ACHN (cell line): ENCODE measurements at regions not wholly inside any gene's neighbourhood (a gene's known extent, or its start where the extent isn't known, plus 50 kb on each side); places are given as distances from the start of the nearest gene placed in this dataset.
A peak's percentile ranks its signal among the peaks of the same experiment; 100 is the strongest.
"Not testable (repeated sequence)": the region's sequence is repeated elsewhere in the genome, so short reads cannot be mapped to it uniquely, and the experiment has no call there.

Experiments
- DNase-seq: peaks from one replicate; pipeline ENCODE4 v3.0.0-alpha.2; 2015
- in situ Hi-C: cut with HindIII; loops from 2 replicates; pipeline ENCODE4 v1.10.0; 2017; ENCODE audit warnings: low sequenced_read_pairs, low pct_ligation_motif_present, low pct_unique_long_range_greater_than_20kb

DNA sequence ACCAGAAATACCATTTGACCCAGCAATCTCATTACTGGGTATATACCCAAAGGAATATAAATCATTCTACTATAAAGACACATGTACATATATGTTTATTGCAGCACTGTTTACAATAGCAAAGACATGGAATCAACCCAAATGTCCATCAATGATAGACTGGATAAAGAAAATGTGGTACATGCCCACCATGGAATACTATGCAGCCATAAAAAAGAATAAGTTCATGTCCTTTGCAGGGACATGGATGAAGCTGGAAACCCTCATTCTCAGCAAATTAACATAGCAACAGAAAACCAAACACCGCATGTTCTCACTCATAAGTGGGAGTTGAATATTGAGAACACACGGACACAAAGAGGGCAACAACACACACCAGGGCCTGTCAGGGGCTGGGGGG is 193.6 kb upstream of the SLC7A11 start:
- in situ Hi-C loops, DNase-seq: not testable (repeated sequence)

DNA sequence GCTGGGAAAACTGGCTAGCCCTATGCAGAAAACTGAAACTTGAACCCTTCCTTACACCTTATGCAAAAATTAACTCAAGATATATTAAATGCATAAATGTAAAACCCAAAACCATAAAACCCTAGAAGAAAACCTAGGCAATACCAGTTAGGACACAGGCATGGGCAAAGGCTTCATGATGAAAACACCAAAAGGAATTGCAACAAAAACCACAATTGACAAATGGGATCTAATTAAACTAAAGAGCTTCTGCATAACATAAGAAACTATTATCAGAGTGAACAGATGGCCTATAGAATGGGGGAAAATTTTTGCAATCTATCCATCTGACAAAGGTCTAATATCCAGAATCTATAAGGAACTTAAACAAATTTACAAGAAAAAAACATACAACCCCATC is 192.9 kb upstream of the SLC7A11 start:
- DNase-seq, in situ Hi-C loops: not testable (repeated sequence)

DNA sequence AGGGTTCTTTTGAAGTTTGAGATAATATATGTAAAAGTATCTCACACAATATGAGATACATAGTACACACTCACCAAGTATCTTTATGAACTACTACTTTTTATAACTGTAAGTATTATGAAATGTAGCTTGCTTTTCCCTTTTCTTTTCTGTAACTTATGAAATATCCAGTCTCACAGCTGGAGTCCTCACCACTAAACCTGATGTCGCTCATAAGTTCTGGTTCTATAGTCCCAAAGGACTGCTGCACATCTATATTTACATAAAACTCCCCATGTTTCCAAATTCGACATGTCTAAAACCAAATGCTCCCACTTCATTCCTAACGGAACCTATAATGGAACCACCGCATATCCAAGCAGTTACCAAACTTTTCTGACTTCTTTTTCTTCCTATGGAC is 186.5 kb upstream of the SLC7A11 start:
- DNase-seq = no peak
- in situ Hi-C loops = no loop called here

DNA sequence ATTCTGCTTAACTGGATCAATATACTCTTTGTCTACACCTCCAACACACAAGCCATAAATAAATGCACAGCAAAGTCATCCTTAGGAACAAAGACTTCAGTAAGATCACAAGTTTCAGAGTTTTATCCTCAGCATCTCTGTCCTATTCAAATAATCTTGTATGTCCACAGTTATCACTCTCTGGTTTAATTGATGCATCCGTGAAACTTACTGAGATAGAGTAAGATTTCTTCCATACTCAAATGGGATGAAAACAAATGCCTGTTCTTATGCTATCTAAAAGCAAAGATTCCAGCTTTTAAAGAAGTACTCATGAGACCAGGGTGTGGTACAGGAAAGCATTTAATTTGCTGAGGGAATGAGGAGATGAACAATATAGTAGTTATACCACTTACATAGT is 184.6 kb upstream of the SLC7A11 start:
- DNase-seq = no peak
- in situ Hi-C loops = no loop called here

DNA sequence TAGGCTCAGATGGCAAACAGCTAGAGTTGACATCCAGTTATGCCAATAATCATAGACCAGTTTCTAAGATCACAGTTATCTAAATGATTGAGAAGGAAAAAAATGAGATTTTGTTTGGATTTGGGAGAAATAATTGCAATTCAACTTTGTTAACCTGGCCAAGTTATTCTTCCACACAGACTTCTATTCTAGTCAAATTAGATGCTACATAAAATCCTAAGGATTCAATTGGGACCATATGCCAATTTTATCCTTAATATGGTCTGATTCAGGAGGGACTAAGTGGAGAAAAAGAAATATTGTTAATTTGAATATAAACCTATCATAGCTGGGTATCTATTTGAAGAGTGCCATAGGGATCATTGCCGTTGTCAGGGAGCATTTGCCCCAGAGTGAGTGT is 178.3 kb upstream of the SLC7A11 start:
- no peak for DNase-seq
- in situ Hi-C loops = no loop called here

DNA sequence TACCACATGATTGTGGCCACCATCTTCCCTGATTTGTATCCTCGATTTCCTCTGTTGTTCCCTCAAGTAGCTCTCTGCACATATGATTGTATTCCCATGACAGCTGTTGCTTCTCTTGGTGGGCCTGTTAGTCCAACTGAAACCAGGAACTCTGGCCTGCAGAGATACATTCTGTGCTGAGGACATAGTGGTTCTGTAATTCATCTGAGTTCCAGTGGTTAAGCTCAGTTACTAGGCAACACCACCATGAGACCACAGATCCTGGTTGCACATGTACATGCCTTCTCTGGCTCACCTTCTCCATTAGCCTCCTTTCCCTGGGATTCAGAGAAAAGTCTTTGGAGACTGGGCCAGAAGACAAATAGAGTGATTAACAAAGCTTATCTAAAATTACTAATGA is 172.1 kb upstream of the SLC7A11 start:
- in situ Hi-C loops = no loop called here
- no peak for DNase-seq

DNA sequence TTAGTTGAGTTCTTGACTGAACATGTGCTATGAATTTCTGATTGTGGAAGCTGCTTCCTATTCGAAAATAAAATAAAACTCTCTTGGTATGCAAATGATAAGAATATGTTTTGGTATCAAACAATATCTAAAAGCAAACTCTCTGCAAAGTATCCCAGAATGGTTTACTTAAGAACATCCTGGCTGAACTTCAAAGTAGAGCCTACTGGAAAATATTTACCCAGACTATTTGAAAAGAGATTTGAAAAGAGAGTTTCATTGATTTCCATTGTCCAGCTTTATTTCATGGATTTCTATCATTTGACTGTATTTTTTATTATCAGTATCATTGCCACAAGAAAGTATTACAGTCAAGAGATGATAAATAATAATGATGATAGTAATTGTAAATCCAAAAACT is 171.1 kb upstream of the SLC7A11 start:
- in situ Hi-C loops = no loop called here
- no peak for DNase-seq

DNA sequence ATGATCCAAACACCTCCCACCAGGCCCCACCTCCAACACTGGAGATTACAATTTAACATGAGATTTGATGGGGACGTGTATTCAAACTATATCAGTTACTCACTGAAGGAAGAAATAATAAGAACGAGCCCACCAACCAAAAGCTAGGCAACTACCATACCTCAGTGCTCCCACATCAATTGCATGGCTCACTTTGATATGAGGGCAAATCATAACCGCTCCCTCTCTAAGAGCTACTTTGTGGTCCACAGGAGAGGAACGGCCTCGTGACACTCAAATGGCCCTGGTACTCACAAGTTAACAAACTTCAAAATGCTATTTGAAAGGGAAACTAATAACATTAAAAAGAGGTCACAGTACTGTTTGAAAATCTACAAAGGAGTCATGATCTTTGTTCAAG is 170.7 kb upstream of the SLC7A11 start:
- in situ Hi-C loops = no loop called here
- no peak for DNase-seq

DNA sequence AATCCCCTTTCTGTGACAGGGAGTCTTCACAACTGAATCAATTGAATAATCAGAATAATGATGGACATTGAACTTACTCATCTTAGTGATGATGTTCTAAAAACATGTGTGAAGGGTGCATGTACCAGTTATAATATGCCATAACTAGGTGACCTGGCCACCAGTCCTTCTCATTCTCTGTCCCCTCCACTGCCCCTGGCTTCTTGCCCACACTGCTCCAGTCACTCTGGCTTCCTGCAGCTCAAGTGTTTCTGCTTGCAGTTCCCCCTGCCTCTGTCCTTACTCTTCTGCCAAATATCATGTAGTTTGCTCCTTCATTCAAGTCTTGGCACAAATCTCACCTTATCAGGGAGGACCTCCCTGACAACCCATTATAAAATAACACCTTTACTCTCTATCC is 168.1 kb upstream of the SLC7A11 start:
- in situ Hi-C loops = no loop called here
- no peak for DNase-seq

DNA sequence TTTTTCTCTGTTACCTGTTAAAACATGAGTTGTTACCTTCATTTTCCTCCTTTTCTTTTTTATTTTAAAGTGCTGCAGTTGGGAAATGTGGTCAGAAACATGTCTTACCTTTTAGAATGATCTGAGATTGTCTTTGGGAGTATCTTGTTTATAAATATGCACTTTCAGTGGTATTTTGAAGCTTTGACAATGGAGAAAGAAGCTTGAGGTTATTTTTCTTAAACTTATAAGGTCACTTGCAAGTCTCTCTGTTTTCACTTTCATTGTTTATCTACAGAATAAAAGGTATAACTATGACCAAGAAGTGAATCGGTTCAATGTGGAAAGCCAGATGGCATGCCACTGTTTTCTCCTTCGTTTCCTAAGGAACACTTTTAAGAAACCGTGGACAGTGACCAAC is 167.5 kb upstream of the SLC7A11 start:
- DNase-seq = no peak
- in situ Hi-C loops = no loop called here

DNA sequence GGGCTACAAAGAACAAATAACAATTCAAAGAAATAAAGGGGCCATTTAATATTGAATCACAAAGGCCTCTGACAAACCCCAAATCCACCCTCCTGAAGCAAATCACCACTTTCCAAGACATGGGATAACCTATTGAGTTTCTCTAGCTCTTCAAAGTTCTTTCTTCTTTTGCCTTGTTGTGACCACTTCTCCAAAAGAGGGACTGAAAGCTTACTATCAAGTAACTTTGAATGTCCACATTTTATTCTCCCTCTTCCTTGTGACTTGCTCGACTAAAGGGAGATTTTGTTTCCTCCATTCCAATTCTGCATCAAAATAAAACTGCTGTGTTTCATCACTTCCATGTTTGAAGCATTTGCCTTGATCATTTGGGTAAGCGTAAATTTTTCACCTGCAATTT is 166.6 kb upstream of the SLC7A11 start:
- in situ Hi-C loops = no loop called here
- DNase-seq = no peak

DNA sequence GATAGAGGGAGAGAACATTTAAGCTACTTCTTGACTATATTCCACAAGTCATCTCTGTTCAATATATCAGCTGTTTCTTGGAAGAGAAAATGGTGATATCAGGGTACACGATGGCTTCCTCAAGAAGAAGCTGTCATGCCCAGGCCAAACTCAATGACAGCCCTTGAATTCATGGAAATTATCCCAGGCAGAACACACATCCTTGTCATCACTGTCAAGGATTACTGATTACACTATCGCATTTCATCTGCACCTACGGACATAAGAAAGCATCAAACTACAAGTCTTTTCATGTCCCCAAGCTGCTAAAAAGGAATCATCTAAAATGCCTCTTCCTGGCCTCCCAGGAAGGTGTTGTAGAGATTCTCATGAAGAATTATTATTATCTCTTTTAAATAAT is 165.2 kb upstream of the SLC7A11 start:
- DNase-seq = no peak
- in situ Hi-C loops = no loop called here

DNA sequence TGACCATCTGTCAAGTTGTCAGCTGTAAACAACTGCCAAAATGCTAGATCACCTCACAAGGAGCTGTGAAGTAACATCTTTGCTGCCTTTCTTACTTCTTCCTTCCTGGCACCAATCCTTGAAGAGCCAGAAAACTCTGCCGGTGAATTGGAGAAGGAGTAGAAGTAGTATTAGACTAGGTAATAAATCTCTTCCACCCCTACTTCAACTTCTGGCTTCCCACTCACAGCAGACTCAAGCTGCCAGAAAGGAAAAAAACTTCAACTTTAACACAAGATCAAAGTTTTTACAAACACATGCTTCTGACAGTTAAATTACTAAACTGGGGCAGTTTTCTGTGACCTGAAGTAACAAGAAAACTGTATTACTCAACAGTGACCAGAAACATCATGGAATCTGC is 164.7 kb upstream of the SLC7A11 start:
- DNase-seq = no peak
- in situ Hi-C loops = no loop called here

DNA sequence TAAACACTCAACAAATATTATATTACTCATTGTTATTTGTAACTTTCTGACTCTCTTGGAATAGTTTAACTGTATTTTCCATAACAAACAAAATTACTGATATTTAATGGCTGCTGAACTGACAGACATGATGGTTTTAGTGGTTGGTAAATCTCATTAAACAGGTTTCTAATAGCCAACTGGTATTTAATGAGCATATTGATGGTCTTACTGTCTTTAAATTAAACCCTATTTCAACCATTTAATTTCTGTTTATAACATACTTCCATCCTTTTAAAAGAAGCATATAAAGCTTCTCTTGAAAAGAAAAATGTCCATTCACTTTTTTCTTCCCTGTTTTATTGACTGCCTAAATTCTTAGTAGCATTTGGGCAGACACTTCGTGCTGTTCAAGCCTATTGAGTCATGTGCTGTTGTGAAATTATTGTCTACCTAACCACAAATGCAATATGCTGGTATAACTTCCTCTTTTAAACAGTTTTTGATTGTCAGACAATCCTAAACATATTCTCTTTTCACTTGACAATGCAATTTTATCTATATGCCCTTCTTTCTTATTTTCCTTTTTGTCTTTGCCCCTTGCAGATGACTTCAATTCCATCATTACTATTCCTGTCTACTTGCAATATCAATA is 163.9 kb upstream of the SLC7A11 start:
- in situ Hi-C loops = no loop called here
- DNase-seq = no peak

DNA sequence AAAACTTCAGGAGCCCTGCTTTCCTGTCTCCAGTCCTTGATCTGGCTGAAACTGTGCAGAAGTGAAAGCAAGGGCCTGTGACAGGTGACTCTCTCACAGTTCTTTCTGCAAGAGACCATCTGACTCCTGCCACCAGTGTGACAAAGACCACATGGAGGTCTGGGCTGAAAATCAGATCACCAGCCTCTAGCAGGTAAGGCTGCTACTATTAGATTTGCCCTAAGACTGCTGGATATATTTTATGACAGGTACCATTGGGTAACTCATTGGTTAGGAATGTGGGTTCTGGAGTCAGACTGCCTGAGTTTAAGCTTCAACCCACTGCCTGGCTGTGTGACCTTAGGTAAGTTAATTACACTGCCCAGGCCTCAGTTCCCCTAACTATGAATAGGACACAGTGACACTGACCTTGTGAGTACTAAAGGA is 163.3 kb upstream of the SLC7A11 start:
- in situ Hi-C loops = no loop called here
- DNase-seq = peak; percentile 19

DNA sequence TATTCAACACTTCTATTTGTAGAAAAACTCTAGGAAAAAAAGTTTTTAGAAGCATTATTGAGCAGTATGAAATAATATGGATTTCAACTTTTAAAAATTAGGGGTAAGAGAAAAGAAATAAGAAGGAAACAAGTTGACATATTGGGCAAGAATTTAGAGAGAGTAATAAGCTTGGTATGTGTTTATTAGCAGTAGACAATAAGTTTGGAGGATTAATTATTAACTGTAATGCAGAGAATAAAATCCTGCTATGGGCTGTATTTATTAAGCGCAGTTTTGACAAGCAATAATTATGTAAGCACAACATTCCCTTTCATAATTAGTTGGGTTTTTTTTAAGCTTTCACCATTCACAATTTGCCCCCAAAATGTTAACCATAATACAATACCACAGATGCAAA is 162.7 kb upstream of the SLC7A11 start:
- in situ Hi-C loops = no loop called here
- no peak for DNase-seq

DNA sequence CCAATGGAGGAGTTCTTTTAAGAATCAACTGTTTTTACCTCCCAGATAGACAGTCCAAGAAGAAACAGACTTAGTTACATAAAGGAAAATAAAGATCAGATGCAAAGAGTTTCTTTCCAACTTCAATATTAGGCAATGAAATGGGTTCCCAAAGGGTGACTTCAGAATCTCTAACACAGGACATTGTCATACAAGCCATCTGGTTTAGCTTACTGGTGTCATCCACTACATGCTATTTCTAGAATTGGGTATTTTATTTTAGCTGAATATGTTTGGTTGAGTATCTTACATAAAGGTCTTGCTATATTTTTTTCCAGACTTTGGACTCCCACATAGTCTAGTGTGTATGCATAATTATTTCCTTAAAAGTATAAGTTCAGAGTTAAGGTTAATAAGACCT is 162.1 kb upstream of the SLC7A11 start:
- no peak for DNase-seq
- in situ Hi-C loops = no loop called here

DNA sequence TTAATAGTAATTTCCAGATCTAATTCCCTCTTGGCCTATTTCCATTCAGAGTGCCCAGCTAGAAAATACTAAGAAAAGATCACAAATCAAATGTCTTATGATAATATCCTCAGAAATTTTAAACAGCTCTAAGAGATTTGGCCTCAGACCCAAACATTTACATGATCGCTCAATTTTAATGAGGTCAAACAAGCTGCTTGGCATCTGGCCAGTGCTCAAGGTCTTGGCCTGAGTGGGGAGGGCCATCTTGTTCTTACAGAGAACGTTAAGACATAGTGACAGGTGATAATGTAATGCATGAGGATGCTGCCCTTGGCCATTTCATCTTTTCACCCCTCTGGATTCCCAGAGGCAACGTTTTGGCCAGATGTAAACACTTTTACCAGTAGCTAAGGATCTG is 159.2 kb upstream of the SLC7A11 start:
- in situ Hi-C loops = no loop called here
- DNase-seq = no peak

DNA sequence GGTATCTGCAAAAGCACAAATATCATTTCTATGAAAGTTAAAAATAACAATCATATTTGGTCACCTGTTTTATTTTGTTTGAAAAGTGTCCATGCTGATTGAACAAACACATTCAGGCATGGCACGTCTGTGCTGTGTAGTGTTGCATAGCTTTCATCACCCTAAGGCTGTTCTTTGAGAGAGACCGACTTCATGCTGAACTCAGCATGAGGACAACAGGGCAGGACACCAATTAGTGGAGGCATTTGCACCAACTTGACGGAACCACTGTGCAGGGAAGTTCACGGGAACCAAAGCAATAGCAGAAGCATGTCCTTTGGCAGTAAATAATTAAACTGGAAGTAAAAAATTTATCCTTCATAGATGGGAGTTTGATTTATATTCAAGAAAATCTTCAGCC is 158.4 kb upstream of the SLC7A11 start:
- in situ Hi-C loops = no loop called here
- DNase-seq = no peak

DNA sequence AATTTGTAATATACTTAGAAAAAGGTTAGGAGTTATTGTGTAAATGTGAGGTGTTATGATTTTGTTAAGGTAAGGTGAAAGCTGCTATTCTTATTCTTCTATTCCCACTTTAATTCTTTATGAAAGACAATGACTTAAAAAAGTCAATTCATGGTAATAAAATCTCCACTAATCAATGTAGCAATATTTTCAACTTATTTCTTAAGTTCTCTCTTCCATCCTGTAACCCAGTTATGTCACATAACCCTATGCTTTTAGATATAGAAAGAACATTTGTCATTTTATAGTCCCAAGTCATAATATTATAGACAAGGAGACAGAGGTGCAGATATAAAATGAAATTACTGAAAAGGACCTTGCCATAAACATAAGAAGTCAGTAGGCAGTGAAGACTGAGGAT is 157.9 kb upstream of the SLC7A11 start:
- no peak for DNase-seq
- in situ Hi-C loops = no loop called here

DNA sequence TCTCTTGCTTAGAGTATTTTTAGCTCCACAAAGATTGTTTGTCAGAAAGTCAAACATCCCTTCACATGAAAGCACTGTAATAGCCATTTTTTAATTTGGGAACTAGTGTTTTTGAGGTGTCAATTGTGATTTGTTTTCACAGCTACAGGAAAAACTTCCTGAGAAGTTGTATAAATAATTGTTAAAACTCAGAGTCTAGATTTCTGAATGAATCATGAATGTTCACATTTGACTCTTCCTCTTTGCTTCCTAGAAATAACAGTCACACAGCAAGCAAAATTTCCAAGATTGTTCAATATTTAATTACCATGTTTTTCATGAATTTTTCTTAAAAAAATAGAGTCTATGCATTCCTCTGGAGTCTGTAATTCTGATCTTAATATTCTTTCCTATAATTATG is 156.9 kb upstream of the SLC7A11 start:
- no peak for DNase-seq
- in situ Hi-C loops = no loop called here
